Transverse colon (tissue), 4 donors: ENCODE measurements at regions not wholly inside any gene's neighbourhood (a gene's known extent, or its start where the extent isn't known, plus 50 kb on each side); places are given as distances from the start of the nearest gene placed in this dataset.

Experiments used
- DNase-seq: peaks from one replicate; pipeline ENCODE4 v3.0.0-alpha.2; 2019
- H3K27ac ChIP-seq, 4 donors: fragments of 200-600 bp; sonication (generic); 2 replicates each; pipeline ENCODE4 v1.5.1; 2016 to 2018; ENCODE audit warnings: inconsistent platforms in 4 of 4
- H3K27me3 ChIP-seq: fragments of 200-600 bp; sonication (generic); 2 replicates; pipeline ENCODE4 v1.5.1; 2017; ENCODE audit warnings: inconsistent platforms
- H3K36me3 ChIP-seq, 4 donors: fragments of 200-600 bp; sonication (generic); 2 replicates each; pipeline ENCODE4 v1.5.1; 2017 to 2019; ENCODE audit warnings: inconsistent platforms in 4 of 4
- H3K4me1 ChIP-seq, 4 donors: fragments of 200-600 bp; sonication (generic); 2 replicates each; pipeline ENCODE4 v1.5.1; 2017 to 2020; ENCODE audit warnings: inconsistent platforms in 4 of 4
- H3K4me3 ChIP-seq, 4 donors: fragments of 200-600 bp; sonication (generic); 1 replicate in 1 of 4; 2 replicates in 3 of 4; pipeline versions ENCODE4 v1.5.1 to v1.6.1; 2017 to 2019; ENCODE audit warnings: inconsistent platforms in 4 of 4
- H3K9me3 ChIP-seq, 2 donors: fragments of 200-600 bp; sonication (generic); 2 replicates each; pipeline ENCODE4 v1.5.1; 2017 to 2019; ENCODE audit warnings: inconsistent platforms in 2 of 2
- EP300 ChIP-seq: sonication (generic); formaldehyde crosslinking; IDR thresholded peaks from one replicate; pipeline ENCODE4 v1.6.1; 2017; ENCODE audit warnings: antibody characterized with exemption, low read depth
- POLR2A ChIP-seq: fragments of 450-650 bp; IDR thresholded peaks from one replicate; pipeline ENCODE4 v1.6.1; 2016; ENCODE audit warnings: antibody characterized with exemption, mild to moderate bottlenecking, moderate library complexity
- POLR2AphosphoS5 ChIP-seq, 3 donors: sonication (generic); formaldehyde crosslinking; IDR thresholded peaks; one replicate each; pipeline ENCODE4 v1.6.1; 2016; ENCODE audit warnings: antibody characterized with exemption in 3 of 3
- WGBS, 2 donors: methylation state at CpG; one replicate each; pipeline ENCODE4 v1.1.5; 2018; ENCODE audit warnings: low coverage in 1 of 2; 5-methylcytosine and 5-hydroxymethylcytosine counted together
- in situ Hi-C, 4 donors: fragments of 200-750 bp; cut with MboI; loops; one replicate each; pipeline versions ENCODE4 v1.15.0 to v1.15.1; 2017; ENCODE audit warnings: low sequenced_read_pairs in 3 of 4, low pct_ligation_motif_present in 1 of 4, low pct_unique_long_range_greater_than_20kb in 1 of 4
- intact Hi-C: fragments of 100-400 bp; cut with DNase I; formaldehyde crosslinking; loops from one replicate; pipeline ENCODE4 v1.15.1; 2023; ENCODE audit warnings: low total_unique reads
- TF ChIP-seq, protein P1 (sequence below), 5 experiments: fragments of 200-600 bp in 3 of 5; fragments of 450-650 bp in 2 of 5; sonication (generic) in 3 of 5; IDR thresholded peaks; 1 replicate in 2 of 5; 2 replicates in 3 of 5; pipeline ENCODE4 v1.5.1; 2016 to 2017; ENCODE audit warnings: antibody characterized with exemption in 5 of 5, inconsistent platforms in 3 of 5, mild to moderate bottlenecking in 2 of 5, moderate library complexity in 1 of 5

DNA sequence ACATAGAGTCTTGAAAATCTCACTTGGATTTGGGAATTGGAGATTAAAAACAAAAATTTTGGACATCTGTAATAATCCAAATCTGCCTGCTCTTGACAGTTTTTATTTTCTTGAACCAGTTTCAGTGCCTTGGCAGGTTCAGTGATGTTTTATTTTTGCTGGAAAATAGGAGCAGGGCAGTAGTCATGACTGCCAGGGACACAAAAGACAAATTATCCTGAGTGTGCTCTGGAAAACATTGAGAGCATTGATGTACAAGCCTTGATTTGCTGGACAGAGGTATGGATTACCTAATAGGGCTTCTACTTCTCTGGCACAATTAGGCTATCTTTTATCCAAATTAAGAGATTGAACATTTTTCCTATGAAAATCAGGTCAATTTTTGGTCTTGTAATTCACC is 123.4 kb upstream of the SFRP2 start:
- DNase-seq, result no peak
- Histone ChIP-seq H3K9me3 (no peaks in the 10 kb centered on the region), H3K36me3 (no peaks in the 10 kb centered on the region), H3K4me1 (no peaks in the 10 kb centered on the region), H3K27ac (no peak overlapping the region), H3K27me3 (no peaks in the 10 kb centered on the region), H3K4me3 (no peak overlapping the region)
- in situ Hi-C loops (no loop called here), intact Hi-C loops (no loop called here)
- TF ChIP-seq, protein P1, sequence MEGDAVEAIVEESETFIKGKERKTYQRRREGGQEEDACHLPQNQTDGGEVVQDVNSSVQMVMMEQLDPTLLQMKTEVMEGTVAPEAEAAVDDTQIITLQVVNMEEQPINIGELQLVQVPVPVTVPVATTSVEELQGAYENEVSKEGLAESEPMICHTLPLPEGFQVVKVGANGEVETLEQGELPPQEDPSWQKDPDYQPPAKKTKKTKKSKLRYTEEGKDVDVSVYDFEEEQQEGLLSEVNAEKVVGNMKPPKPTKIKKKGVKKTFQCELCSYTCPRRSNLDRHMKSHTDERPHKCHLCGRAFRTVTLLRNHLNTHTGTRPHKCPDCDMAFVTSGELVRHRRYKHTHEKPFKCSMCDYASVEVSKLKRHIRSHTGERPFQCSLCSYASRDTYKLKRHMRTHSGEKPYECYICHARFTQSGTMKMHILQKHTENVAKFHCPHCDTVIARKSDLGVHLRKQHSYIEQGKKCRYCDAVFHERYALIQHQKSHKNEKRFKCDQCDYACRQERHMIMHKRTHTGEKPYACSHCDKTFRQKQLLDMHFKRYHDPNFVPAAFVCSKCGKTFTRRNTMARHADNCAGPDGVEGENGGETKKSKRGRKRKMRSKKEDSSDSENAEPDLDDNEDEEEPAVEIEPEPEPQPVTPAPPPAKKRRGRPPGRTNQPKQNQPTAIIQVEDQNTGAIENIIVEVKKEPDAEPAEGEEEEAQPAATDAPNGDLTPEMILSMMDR (IDR thresholded peaks at IDR 0.05), result no peak
- TF ChIP-seq EP300, result no peak
- TF ChIP-seq POLR2A, result no peak
- no peak for TF ChIP-seq POLR2AphosphoS5 (IDR thresholded peaks at IDR 0.05)

DNA sequence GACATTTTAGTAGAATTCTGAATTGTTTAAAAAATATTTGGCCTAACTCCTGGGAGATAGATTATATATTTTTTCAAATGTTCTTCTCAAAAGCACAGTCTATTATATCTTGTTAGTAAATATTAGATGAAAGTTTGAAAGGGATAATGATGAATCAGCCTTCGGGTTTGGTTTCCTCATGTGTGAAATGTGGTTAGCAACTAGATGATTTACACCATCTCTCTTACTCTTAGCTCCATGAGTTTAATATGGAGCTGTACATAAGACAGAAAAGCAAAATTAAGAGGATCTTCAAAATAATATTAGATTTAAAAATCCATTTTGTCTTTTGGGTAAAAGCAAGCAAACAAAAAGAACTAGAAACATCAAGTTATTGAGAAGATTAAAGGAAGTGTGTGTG is 120.8 kb upstream of the SFRP2 start:
- Histone ChIP-seq H3K4me1 (no peaks in the 10 kb centered on the region), H3K4me3 (no peak overlapping the region), H3K27me3 (no peaks in the 10 kb centered on the region), H3K9me3 (no peaks in the 10 kb centered on the region), H3K27ac (no peak overlapping the region), H3K36me3 (no peaks in the 10 kb centered on the region)
- intact Hi-C loops (no loop called here), in situ Hi-C loops (no loop called here)
- no peak for TF ChIP-seq POLR2A
- no peak for TF ChIP-seq POLR2AphosphoS5 (IDR thresholded peaks at IDR 0.05)
- no peak for TF ChIP-seq EP300
- TF ChIP-seq, protein P1 (IDR thresholded peaks at IDR 0.05), result no peak
- DNase-seq, result no peak
- WGBS, 2 donors, result 15 to 62% methylated on average over 1 of the region's 1 CpG

DNA sequence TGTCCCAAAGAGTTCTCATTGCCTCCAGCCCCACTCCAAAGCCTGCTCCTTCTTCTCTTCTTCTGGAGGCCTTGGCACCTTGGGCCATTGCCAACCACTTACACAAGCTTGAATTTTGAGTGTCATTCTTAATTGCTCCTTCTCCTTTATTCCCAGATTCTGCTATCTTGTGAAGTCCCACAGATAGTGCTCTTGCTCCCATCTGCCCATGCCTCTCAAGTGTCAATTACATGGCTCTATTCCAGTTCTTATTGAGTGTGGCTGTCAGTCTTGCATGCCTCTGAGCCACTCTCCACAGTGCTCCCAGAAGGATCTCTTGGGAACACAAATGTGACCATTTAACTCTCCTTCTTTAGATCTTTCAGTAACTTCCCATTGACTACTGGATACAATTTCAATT is 117.3 kb upstream of the SFRP2 start:
- H3K27ac ChIP-seq, result no peak overlapping the region

DNA sequence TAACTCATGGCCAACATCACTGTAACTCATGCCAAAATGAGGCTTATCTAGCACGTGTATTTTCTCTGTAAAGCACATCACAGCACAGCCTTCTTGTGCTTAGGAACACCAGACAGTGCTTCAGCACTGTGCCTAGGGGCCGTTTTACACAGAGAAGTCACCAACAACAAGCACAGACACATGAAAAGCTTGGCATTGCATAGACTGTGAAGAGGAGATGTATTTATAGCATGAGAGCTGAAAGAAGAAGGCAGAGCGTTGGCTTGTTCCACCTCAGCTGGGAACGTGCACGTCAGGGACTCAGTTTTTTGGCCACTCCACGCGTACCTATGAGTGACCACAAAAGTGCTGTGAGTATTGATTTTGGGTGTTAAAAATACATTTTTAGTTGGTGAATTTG is 116.3 kb upstream of the SFRP2 start:
- 74 to 88% methylated on average over 6 to 7 of the region's 7 CpGs for WGBS, 2 donors

More for the DNA sequence above, 117.3 kb upstream of the SFRP2 start:
- no peaks in the 10 kb centered on the region for H3K27me3 ChIP-seq
- in situ Hi-C loops, result no loop called here
- TF ChIP-seq, protein P1 (IDR thresholded peaks at IDR 0.05), result no peak
- TF ChIP-seq POLR2AphosphoS5 (IDR thresholded peaks at IDR 0.05), result no peak
- no peak for TF ChIP-seq EP300
- TF ChIP-seq POLR2A, result no peak
- no peaks in the 10 kb centered on the region for H3K4me1 ChIP-seq
- DNase-seq, result no peak
- H3K9me3 ChIP-seq, result no peaks in the 10 kb centered on the region
- intact Hi-C loops, result no loop called here
- no peak overlapping the region for H3K4me3 ChIP-seq
- no peaks in the 10 kb centered on the region for H3K36me3 ChIP-seq

More for the DNA sequence above, 116.3 kb upstream of the SFRP2 start:
- H3K4me1 ChIP-seq, result no peaks in the 10 kb centered on the region
- H3K36me3 ChIP-seq, result no peaks in the 10 kb centered on the region
- in situ Hi-C loops (no loop called here), intact Hi-C loops (no loop called here)
- H3K27ac ChIP-seq, result no peak overlapping the region
- H3K9me3 ChIP-seq, result no peaks in the 10 kb centered on the region
- DNase-seq, result no peak
- no peaks in the 10 kb centered on the region for H3K27me3 ChIP-seq
- H3K4me3 ChIP-seq, result no peak overlapping the region
- TF ChIP-seq, protein P1 (IDR thresholded peaks at IDR 0.05), result no peak
- TF ChIP-seq POLR2A (no peak), EP300 (no peak)
